Heart left ventricle (tissue), 16 donors: ENCODE measurements at regions not wholly inside any gene's neighbourhood (a gene's known extent, or its start where the extent isn't known, plus 50 kb on each side); places are given as distances from the start of the nearest gene placed in this dataset.

Experiments used
- ATAC-seq, 4 donors: fragments of 200-7000 bp; cut with Tn5 transposase; one replicate each; pipeline ENCODE4 v1.9.1; 2020 to 2022; ENCODE audit warnings: moderate library complexity in 4 of 4, mild to moderate bottlenecking in 3 of 4, moderate number of reproducible peaks in 1 of 4
- DNase-seq, 5 donors: peaks; one replicate each; pipeline ENCODE4 v3.0.0-alpha.2; 2020
- H3K27ac ChIP-seq, 12 donors: fragments of 200-600 bp; sonication (generic) in 4 of 12; one replicate each; pipeline versions ENCODE4 v1.5.0 to v1.8.0; 2016 to 2022; ENCODE audit warnings: mild to moderate bottlenecking in 2 of 12
- H3K27me3 ChIP-seq, 9 donors: fragments of 200-600 bp; sonication (generic) in 2 of 9; one replicate each; pipeline versions ENCODE4 v1.5.1 to v1.8.0; 2016 to 2022; ENCODE audit warnings: mild to moderate bottlenecking in 3 of 9
- H3K36me3 ChIP-seq, 9 donors: fragments of 200-600 bp; sonication (generic) in 2 of 9; one replicate each; pipeline versions ENCODE4 v1.5.0 to v1.8.0; 2018 to 2022; ENCODE audit warnings: mild to moderate bottlenecking in 2 of 9
- H3K4me1 ChIP-seq, 12 donors: fragments of 200-600 bp; sonication (generic) in 4 of 12; one replicate each; pipeline versions ENCODE4 v1.5.0 to v1.8.0; 2016 to 2022; ENCODE audit warnings: mild to moderate bottlenecking in 3 of 12
- H3K4me3 ChIP-seq, 12 donors: fragments of 200-600 bp; sonication (generic) in 4 of 12; one replicate each; pipeline versions ENCODE4 v1.5.0 to v1.8.0; 2017 to 2022; ENCODE audit warnings: mild to moderate bottlenecking in 9 of 12, moderate library complexity in 4 of 12
- H3K9me3 ChIP-seq, 12 donors: fragments of 200-600 bp; sonication (generic) in 4 of 12; one replicate each; pipeline versions ENCODE4 v1.5.0 to v1.8.0; 2016 to 2022; ENCODE audit warnings: mild to moderate bottlenecking in 1 of 12
- CTCF ChIP-seq, 12 donors: fragments of 200-600 bp; sonication (generic) in 4 of 12; IDR thresholded peaks; one replicate each; pipeline versions ENCODE4 v1.5.0 to v1.8.0; 2018 to 2022; ENCODE audit warnings: antibody characterized with exemption in 12 of 12, mild to moderate bottlenecking in 5 of 12
- POLR2A ChIP-seq, 2 donors: fragments of 450-650 bp; IDR thresholded peaks; one replicate each; pipeline ENCODE4 v1.6.1; 2017; ENCODE audit warnings: antibody characterized with exemption in 2 of 2, mild to moderate bottlenecking in 2 of 2, moderate library complexity in 2 of 2
- WGBS, 4 donors: extraction: QIAGEN DNeasy Blood & Tissue Kit in 2 of 4; methylation state at CpG; one replicate each; pipeline versions ENCODE4 v1.1.5 to v1.1.7; 2013 to 2018; 5-methylcytosine and 5-hydroxymethylcytosine counted together
- intact Hi-C, 10 donors: fragments of 100-400 bp; cut with DNase I; formaldehyde crosslinking; loops; one replicate each; pipeline versions ENCODE4 v1.11.1 to v1.14.2; 2022
- donor health status: ischemic (EF 13 %, LVEDD 7.1; RV severe dilation, severe dysfunction).
- donor health status: healthy with polysubstance abuse.
- donor health status: DM: no; HTN: yes; CAD: no.
- donor health status: DM: no; HTN: no; CAD: no.
- donor health status: ischemic (EF 25% LVEDD 6.9; RV normal size, moderate dysfunction).
- donor health status: ischemic (EF 25% LVEDD 5.7; RV mildly dilated, moderate dysfunction).
- donor health status: healthy.
- donor health status: DM: yes; HTN: yes; CAD: no.
- donor health status: ischemic (EF 35%, LVEDD 5.7; RV mildly dilated, moderate dysfunction).
- donor health status: nonischemic (EF 11% LVEDD 7.7; RV severe dilation, severe dysfunction).
- donor health status: DM: yes; HTN: yes; CAD: no.
- donor health status: PGD.
- donor health status: ischemic (EF 29% LVEDD 5.4; RV normal size, mild dysfunction).
- donor health status: nonischemic (EF 23%, LVEDD 6.1; RV moderate dilation, normal function).

GRCh38 chr10:9443758-9444157 lies 1389.3 kb downstream of the GATA3 start:
- H3K9me3 ChIP-seq, result no peaks in the 10 kb centered on the region
- no peak overlapping the region for H3K4me3 ChIP-seq
- 54 to 73% (median 63%) methylated on average over 1 of the region's 1 CpG for WGBS, 4 donors
- no peaks in the 10 kb centered on the region for H3K4me1 ChIP-seq
- no peaks in the 10 kb centered on the region for H3K36me3 ChIP-seq
- DNase-seq (no peak), ATAC-seq (no peak)
- no peak overlapping the region for H3K27ac ChIP-seq
- no peaks in the 10 kb centered on the region for H3K27me3 ChIP-seq
- intact Hi-C loops, result loop anchor here in 1 of 10 donors (10.0 kb wide), 1 partner anchor 79 kb away; no protein-coding TSS in a partner anchor
- TF ChIP-seq CTCF (IDR thresholded peaks at IDR 0.05), result no peak
- TF ChIP-seq POLR2A (IDR thresholded peaks at IDR 0.05), result no peak

- WGBS, 4 donors, result 66 to 80% (median 70%) methylated on average over 2 of the region's 2 CpGs
Measured at GRCh38 chr10:9449530-9449929, 1395.0 kb downstream of the GATA3 start.

GRCh38 chr10:9450801-9451200 lies 1396.3 kb downstream of the GATA3 start:
- H3K9me3 ChIP-seq, result peaks cover 0 to 21% (median 10%) of the 10 kb centered on the region in 12 donors
- no peak overlapping the region for H3K27ac ChIP-seq
- H3K4me1 ChIP-seq, result no peaks in the 10 kb centered on the region
- H3K36me3 ChIP-seq, result no peaks in the 10 kb centered on the region
- 74 to 88% (median 80%) methylated on average over 2 of the region's 2 CpGs for WGBS, 4 donors
- no peak overlapping the region for H3K4me3 ChIP-seq
- intact Hi-C loops, result no loop called here
- ATAC-seq (no peak), DNase-seq (no peak)
- TF ChIP-seq POLR2A (IDR thresholded peaks at IDR 0.05) (no peak), CTCF (IDR thresholded peaks at IDR 0.05) (no peak)
- H3K27me3 ChIP-seq, result no peaks in the 10 kb centered on the region

More at GRCh38 chr10:9449530-9449929, 1395.0 kb downstream of the GATA3 start:
- no peaks in the 10 kb centered on the region for H3K4me1 ChIP-seq
- peaks cover 0 to 15% (median 8%) of the 10 kb centered on the region in 12 donors for H3K9me3 ChIP-seq
- no peak for TF ChIP-seq POLR2A (IDR thresholded peaks at IDR 0.05)
- TF ChIP-seq CTCF (IDR thresholded peaks at IDR 0.05), result no peak
- H3K27me3 ChIP-seq, result no peaks in the 10 kb centered on the region
- DNase-seq (no peak), ATAC-seq (no peak)
- H3K27ac ChIP-seq, result no peak overlapping the region
- no peak overlapping the region for H3K4me3 ChIP-seq
- no peaks in the 10 kb centered on the region for H3K36me3 ChIP-seq
- intact Hi-C loops, result loop anchor here in 1 of 10 donors (10.0 kb wide), 1 partner anchor 85 kb away; no protein-coding TSS in a partner anchor

- ATAC-seq, result no peak
- H3K4me3 ChIP-seq, result no peak overlapping the region
- H3K27me3 ChIP-seq, result no peaks in the 10 kb centered on the region
- no peak for DNase-seq
- TF ChIP-seq CTCF (IDR thresholded peaks at IDR 0.05), result no peak
- no peak for TF ChIP-seq POLR2A (IDR thresholded peaks at IDR 0.05)
- no peaks in the 10 kb centered on the region for H3K36me3 ChIP-seq
- WGBS, 4 donors, result 81 to 93% (median 88%) methylated on average over 2 of the region's 2 CpGs
- no peaks in the 10 kb centered on the region for H3K4me1 ChIP-seq
- H3K27ac ChIP-seq, result no peak overlapping the region
- intact Hi-C loops, result no loop called here
- peaks cover 0 to 21% (median 10%) of the 10 kb centered on the region in 12 donors for H3K9me3 ChIP-seq
Measured at GRCh38 chr10:9451211-9451773, 1396.8 kb downstream of the GATA3 start.
